Globus pallidus (tissue), 1 donor: ENCODE measurements at regions not wholly inside any gene's neighbourhood (a gene's known extent, or its start where the extent isn't known, plus 50 kb on each side); places are given as distances from the start of the nearest gene placed in this dataset.

Experiments
- DNase-seq: peaks from one replicate; pipeline ENCODE4 v3.0.0-alpha.2; 2015; ENCODE audit warnings: low spot score

- DNase-seq, result peak; percentile 2
Observed at GRCh38 chr4:4735870-4736269, 123.6 kb upstream of the MSX1 start.

- no peak for DNase-seq
Observed at GRCh38 chr4:4735136-4735750, 124.2 kb upstream of the MSX1 start.

GRCh38 chr4:4734425-4734824 is 125.0 kb upstream of the MSX1 start:
- DNase-seq, result no peak

GRCh38 chr4:4733663-4734062 is 125.8 kb upstream of the MSX1 start:
- DNase-seq, result no peak

- no peak for DNase-seq
Observed at GRCh38 chr4:4730249-4730648, 129.2 kb upstream of the MSX1 start.

GRCh38 chr4:4729206-4729605 is 130.3 kb upstream of the MSX1 start:
- DNase-seq, result no peak

- no peak for DNase-seq
Observed at GRCh38 chr4:4727536-4727935, 131.9 kb upstream of the MSX1 start.

- no peak for DNase-seq
Observed at GRCh38 chr4:4726051-4726450, 133.4 kb upstream of the MSX1 start.

GRCh38 chr4:4724321-4724720 is 135.1 kb upstream of the MSX1 start:
- no peak for DNase-seq

- DNase-seq, result no peak
Observed at GRCh38 chr4:4721636-4722035, 137.8 kb upstream of the MSX1 start.

- DNase-seq, result no peak
Observed at GRCh38 chr4:4720646-4721045, 138.8 kb upstream of the MSX1 start.

- no peak for DNase-seq
Observed at GRCh38 chr4:4719436-4719835, 140.0 kb upstream of the MSX1 start.

GRCh38 chr4:4717692-4718091 is 141.8 kb upstream of the MSX1 start:
- no peak for DNase-seq

GRCh38 chr4:4714331-4714730 is 145.1 kb upstream of the MSX1 start:
- no peak for DNase-seq

- DNase-seq, result no peak
Observed at GRCh38 chr4:4712800-4713528, 146.5 kb upstream of the MSX1 start.

- DNase-seq, result no peak
Observed at GRCh38 chr4:4711902-4712301, 147.6 kb upstream of the MSX1 start.

GRCh38 chr4:4709736-4710135 is 149.7 kb upstream of the MSX1 start:
- DNase-seq, result no peak

- DNase-seq, result no peak
Observed at GRCh38 chr4:4704267-4704666, 155.2 kb upstream of the MSX1 start.

GRCh38 chr4:4697584-4697983 is 155.7 kb upstream of the STX18 start:
- no peak for DNase-seq

GRCh38 chr4:4696530-4696929 is 154.7 kb upstream of the STX18 start:
- DNase-seq, result no peak

- no peak for DNase-seq
Observed at GRCh38 chr4:4695497-4695896, 153.6 kb upstream of the STX18 start.

- no peak for DNase-seq
Observed at GRCh38 chr4:4694827-4695226, 153.0 kb upstream of the STX18 start.

- DNase-seq, result peak; percentile 31
Observed at GRCh38 chr4:4694296-4694772, 152.5 kb upstream of the STX18 start.

GRCh38 chr4:4693755-4694295 is 152.0 kb upstream of the STX18 start:
- DNase-seq, result no peak
